GM23248 (cell line): ENCODE measurements at regions not wholly inside any gene's neighbourhood (a gene's known extent, or its start where the extent isn't known, plus 50 kb on each side); places are given as distances from the start of the nearest gene placed in this dataset.

Source experiments
- DNase-seq: peaks from one replicate; pipeline ENCODE4 v3.0.0-alpha.2; 2015
- H2AFZ ChIP-seq: fragments of 200-600 bp; sonication (generic); 2 replicates; pipeline ENCODE4 v1.6.1; 2016; ENCODE audit warnings: antibody characterized with exemption
- H3F3A ChIP-seq: fragments of 200-600 bp; sonication (generic); 2 replicates; pipeline ENCODE4 v1.6.1; 2016; ENCODE audit warnings: mild to moderate bottlenecking, antibody characterized with exemption, mixed run types; ENCODE audit not compliant: insufficient read depth
- H3K27ac ChIP-seq: fragments of 200-600 bp; sonication (generic); 2 replicates; pipeline ENCODE4 v1.5.1; 2016; ENCODE audit warnings: mild to moderate bottlenecking
- H3K27me3 ChIP-seq: fragments of 200-600 bp; sonication (generic); replicated peaks from 2 replicates; pipeline ENCODE4 v1.6.1; 2016; ENCODE audit warnings: mild to moderate bottlenecking; ENCODE audit not compliant: insufficient read depth
- H3K36me3 ChIP-seq: fragments of 200-600 bp; sonication (generic); 2 replicates; pipeline ENCODE4 v1.6.1; 2016; ENCODE audit warnings: low read depth, mild to moderate bottlenecking
- H3K4me1 ChIP-seq: fragments of 200-600 bp; sonication (generic); 2 replicates; pipeline ENCODE4 v1.6.1; 2016; ENCODE audit warnings: mild to moderate bottlenecking; ENCODE audit not compliant: insufficient read depth
- H3K4me2 ChIP-seq: fragments of 200-600 bp; sonication (generic); one replicate; pipeline ENCODE4 v1.6.1; 2016; ENCODE audit warnings: mild to moderate bottlenecking; ENCODE audit not compliant: unreplicated experiment
- H3K4me3 ChIP-seq: fragments of 200-600 bp; sonication (generic); 2 replicates; pipeline ENCODE4 v1.5.1; 2016; ENCODE audit warnings: mild to moderate bottlenecking
- H3K79me2 ChIP-seq: fragments of 200-600 bp; sonication (generic); 2 replicates; pipeline ENCODE4 v1.6.1; 2016; ENCODE audit warnings: mild to moderate bottlenecking; ENCODE audit not compliant: insufficient read depth
- H3K9ac ChIP-seq: fragments of 200-600 bp; sonication (generic); 2 replicates; pipeline ENCODE4 v1.6.1; 2016; ENCODE audit warnings: mild to moderate bottlenecking
- H3K9me2 ChIP-seq: fragments of 200-600 bp; sonication (generic); 2 replicates; pipeline ENCODE4 v1.6.1; 2016; ENCODE audit warnings: mixed run types, mild to moderate bottlenecking, moderate library complexity; ENCODE audit not compliant: insufficient read depth
- H3K9me3 ChIP-seq: fragments of 200-600 bp; sonication (generic); one replicate; pipeline ENCODE4 v1.6.1; 2017; ENCODE audit warnings: low read depth
- H4K20me1 ChIP-seq: fragments of 200-600 bp; sonication (generic); 2 replicates; pipeline ENCODE4 v1.6.0; 2016; ENCODE audit not compliant: insufficient read depth
- EZH2 ChIP-seq: fragments of 200-600 bp; sonication (generic); IDR thresholded peaks from 2 replicates; pipeline ENCODE4 v1.6.1; 2018; ENCODE audit warnings: antibody characterized with exemption, mild to moderate bottlenecking; ENCODE audit not compliant: insufficient read depth, poor library complexity, severe bottlenecking
- EZH2phosphoT487 ChIP-seq: fragments of 200-600 bp; sonication (generic); IDR thresholded peaks from 2 replicates; pipeline ENCODE4 v1.6.1; 2018; ENCODE audit warnings: antibody characterized with exemption, moderate library complexity, mild to moderate bottlenecking, low read depth; ENCODE audit not compliant: insufficient read depth
- WGBS, 2 experiments: methylation state at CpG; one replicate each; pipeline ENCODE4 v1.1.6; 2015 to 2017; ENCODE audit warnings: low lambda C conversion rate in 2 of 2, low coverage in 1 of 2; ENCODE audit errors: missing lambda C conversion rate in 2 of 2; 5-methylcytosine and 5-hydroxymethylcytosine counted together
- in situ Hi-C: fragments of 300-500 bp; cut with MboI; formaldehyde crosslinking; loops from 2 replicates; pipeline ENCODE4 v1.15.0; 2020

DNA sequence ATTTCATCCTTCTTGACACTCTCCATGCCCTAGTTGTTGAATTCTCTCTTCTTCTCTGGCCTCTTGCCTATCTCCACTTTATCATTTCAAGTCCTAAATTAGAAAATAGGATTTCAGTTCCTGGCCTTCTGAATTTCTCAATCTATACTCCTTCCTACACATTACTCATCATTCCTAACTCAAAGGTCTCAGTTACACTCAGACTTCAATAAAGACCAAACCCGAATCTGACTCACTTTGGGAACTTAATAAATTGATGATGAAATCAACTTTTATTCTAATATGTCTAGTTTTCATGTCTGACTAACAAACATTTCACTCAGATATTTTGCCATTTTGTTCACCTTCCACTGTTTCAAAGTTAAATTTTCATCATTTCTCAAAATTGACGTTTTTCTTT, 113.6 kb upstream of the TSLP start:
- H3K79me2 ChIP-seq: no peaks in the 10 kb centered on the region
- H2AFZ ChIP-seq: no peak overlapping the region
- no peak overlapping the region for H3K9ac ChIP-seq
- H3K4me2 ChIP-seq: no peak overlapping the region
- in situ Hi-C loops: no loop called here
- no peaks in the 10 kb centered on the region for H3K27me3 ChIP-seq
- H3K27ac ChIP-seq: no peak overlapping the region
- H3K36me3 ChIP-seq: no peaks in the 10 kb centered on the region
- 17 to 23% methylated on average over 2 of the region's 2 CpGs for WGBS, 2 experiments
- no peaks in the 10 kb centered on the region for H4K20me1 ChIP-seq
- no peaks in the 10 kb centered on the region for H3K9me3 ChIP-seq
- H3K9me2 ChIP-seq: no peaks in the 10 kb centered on the region
- H3K4me1 ChIP-seq: peaks cover 5% of the 10 kb centered on the region; the same call in 1 of the 2 replicates
- no peak overlapping the region for H3K4me3 ChIP-seq
- no peaks in the 10 kb centered on the region for H3F3A ChIP-seq
- TF ChIP-seq EZH2phosphoT487 (no peak), EZH2 (no peak)
- peak; percentile 75 for DNase-seq

DNA sequence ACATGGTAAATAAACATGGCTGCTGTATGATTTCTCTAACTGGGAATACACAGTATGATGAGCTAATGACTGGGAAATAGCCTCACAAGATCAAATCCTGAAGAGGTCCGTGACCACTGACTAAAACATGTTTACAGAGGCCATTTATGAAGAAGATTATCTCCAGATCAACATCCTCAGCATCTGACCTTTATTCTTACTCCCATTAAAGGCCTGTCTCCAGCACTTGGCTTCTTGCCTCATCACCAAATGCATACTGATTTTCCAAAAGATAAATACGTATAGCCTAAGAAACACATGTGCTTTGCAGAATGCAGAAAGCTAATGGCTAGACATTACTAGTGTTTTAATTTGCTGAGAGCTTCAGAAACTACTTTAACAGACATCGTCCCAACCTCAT, 108.0 kb upstream of the TSLP start:
- Histone ChIP-seq H2AFZ (no peak overlapping the region), H3K9ac (no peak overlapping the region), H3K27ac (no peak overlapping the region), H3K4me3 (no peak overlapping the region), H3K79me2 (no peaks in the 10 kb centered on the region), H3K36me3 (no peaks in the 10 kb centered on the region), H3K9me3 (no peaks in the 10 kb centered on the region), H3K4me1 (peaks cover 5% of the 10 kb centered on the region; the same call in 1 of the 2 replicates), H3F3A (no peaks in the 10 kb centered on the region), H3K27me3 (no peaks in the 10 kb centered on the region), H4K20me1 (no peaks in the 10 kb centered on the region), H3K4me2 (no peak overlapping the region), H3K9me2 (no peaks in the 10 kb centered on the region)
- no peak for DNase-seq
- WGBS, 2 experiments: 10 to 11% methylated on average over 3 of the region's 3 CpGs
- TF ChIP-seq EZH2phosphoT487 (no peak), EZH2 (no peak)
- in situ Hi-C loops: no loop called here

DNA sequence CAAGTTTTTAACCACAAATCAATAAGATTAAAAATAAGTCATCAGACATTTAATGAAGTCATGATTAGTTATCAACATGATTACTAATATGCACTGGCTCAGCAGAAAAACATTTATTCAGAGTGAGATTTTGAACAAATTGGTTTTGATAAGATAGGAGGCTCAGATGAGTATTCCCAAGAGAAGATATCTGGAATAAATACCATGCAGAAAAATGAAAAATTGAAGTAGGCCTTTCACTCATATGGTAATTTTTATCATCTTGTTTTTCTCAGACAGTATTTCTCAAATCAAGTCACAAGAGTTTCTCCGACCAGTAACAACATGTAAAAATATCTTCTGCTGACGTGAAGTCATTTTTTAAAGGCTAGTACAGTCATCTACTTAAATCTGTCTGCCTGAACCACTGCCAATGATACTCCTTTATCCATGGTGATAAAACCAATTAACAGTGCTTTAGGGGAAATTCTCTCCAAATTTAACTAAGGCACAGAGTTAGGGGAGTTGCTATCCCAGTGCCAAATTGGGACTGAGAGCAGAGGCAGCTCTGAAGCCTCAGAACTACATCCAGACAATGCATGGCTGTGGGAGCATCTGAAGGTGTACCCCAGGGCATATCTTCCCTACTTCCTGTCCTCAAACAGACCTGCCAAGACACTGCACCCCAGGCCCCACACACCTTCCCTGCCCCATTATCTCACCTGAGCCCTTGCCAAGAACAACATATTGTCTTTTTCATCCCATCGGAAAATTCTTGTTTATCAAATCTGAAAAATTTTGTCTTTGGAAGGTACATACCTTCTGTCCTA, 105.5 kb upstream of the TSLP start:
- Histone ChIP-seq H3K79me2 (no peaks in the 10 kb centered on the region), H3K9me2 (no peaks in the 10 kb centered on the region), H3K9ac (no peak overlapping the region), H2AFZ (no peak overlapping the region), H3K4me1 (peaks cover 4% of the 10 kb centered on the region; the same call in 1 of the 2 replicates), H4K20me1 (no peaks in the 10 kb centered on the region), H3K9me3 (no peaks in the 10 kb centered on the region), H3F3A (no peaks in the 10 kb centered on the region), H3K4me2 (no peak overlapping the region), H3K27me3 (no peaks in the 10 kb centered on the region), H3K36me3 (no peaks in the 10 kb centered on the region), H3K4me3 (no peak overlapping the region), H3K27ac (no peak overlapping the region)
- TF ChIP-seq EZH2: no peak
- no peak for TF ChIP-seq EZH2phosphoT487
- in situ Hi-C loops: no loop called here
- DNase-seq: peak; percentile 14
- WGBS, 2 experiments: 23 to 27% methylated on average over 3 of the region's 3 CpGs

DNA sequence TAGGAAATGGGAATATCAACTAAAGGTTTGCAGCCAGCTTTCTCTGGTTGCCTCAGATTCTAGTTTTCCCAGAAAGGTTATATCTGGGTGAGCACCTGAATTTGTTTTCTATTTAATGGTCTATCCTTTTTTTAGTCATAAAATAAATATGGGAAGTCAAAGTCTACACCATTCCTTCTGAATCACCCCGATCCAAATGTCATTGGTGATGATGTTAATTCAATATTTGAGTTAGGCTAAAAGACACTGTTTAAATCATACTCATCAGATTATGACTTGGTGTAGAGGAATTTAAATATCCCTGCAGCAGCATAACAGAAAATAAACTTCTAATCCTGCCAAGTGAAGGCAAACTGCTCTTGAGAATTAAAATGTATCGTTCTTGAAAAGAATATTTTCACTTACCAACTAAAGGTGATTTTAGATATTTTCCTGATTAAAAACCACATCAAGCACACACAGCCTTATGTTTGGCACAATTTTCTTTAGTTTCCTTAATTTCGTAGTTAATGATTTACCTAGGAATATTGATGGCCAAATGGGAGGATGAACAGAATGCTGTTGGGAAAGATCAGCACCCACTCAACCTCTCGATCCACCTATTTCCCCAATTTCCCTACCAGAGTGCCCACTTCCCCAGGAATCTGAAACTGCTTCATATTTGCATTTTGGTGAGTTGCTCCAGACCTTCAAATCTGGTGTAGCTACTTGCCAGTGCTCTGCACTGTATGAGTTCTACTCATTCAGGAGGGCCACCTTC, 103.1 kb upstream of the TSLP start:
- Histone ChIP-seq H3K4me2 (no peak overlapping the region), H3K4me1 (peaks cover 4% of the 10 kb centered on the region; the same call in 1 of the 2 replicates), H3K27ac (no peak overlapping the region), H2AFZ (no peak overlapping the region), H3K27me3 (no peaks in the 10 kb centered on the region), H3K79me2 (no peaks in the 10 kb centered on the region), H3K36me3 (no peaks in the 10 kb centered on the region), H3K4me3 (no peak overlapping the region), H3K9me2 (no peaks in the 10 kb centered on the region), H3K9ac (no peak overlapping the region), H3K9me3 (no peaks in the 10 kb centered on the region), H4K20me1 (no peaks in the 10 kb centered on the region), H3F3A (no peaks in the 10 kb centered on the region)
- no peak for DNase-seq
- no peak for TF ChIP-seq EZH2
- no peak for TF ChIP-seq EZH2phosphoT487
- 22 to 26% methylated on average over 4 of the region's 4 CpGs for WGBS, 2 experiments
- in situ Hi-C loops: no loop called here
